ENCODE measurements at regions not wholly inside any gene's neighbourhood (a gene's known extent, or its start where the extent isn't known, plus 50 kb on each side); places are given as distances from the start of the nearest gene placed in this dataset.

GRCh38 chr9:108138516-108138915 lies 648.9 kb upstream of the KLF4 start:
- ATAC-seq (no peak), DNase-seq (no peak)
- Histone ChIP-seq H3K4me3 (no peak overlapping the region), H3K4me1 (peaks cover 16% of the 10 kb centered on the region), H3K36me3 (no peaks in the 10 kb centered on the region), H3K9me3 (no peaks in the 10 kb centered on the region), H3K27me3 (ENCODE audit: low read depth) (no peaks in the 10 kb centered on the region), H3K27ac (no peak overlapping the region)
- intact Hi-C loops (cut with DNase I) = no loop called here
- no peak for TF ChIP-seq CTCF (IDR thresholded peaks at IDR 0.05)

- no peaks in the 10 kb centered on the region for H3K9me3 ChIP-seq
- H3K27me3 ChIP-seq (ENCODE audit: low read depth) = no peaks in the 10 kb centered on the region
- no peak for ATAC-seq
- H3K4me1 ChIP-seq = no peaks in the 10 kb centered on the region
- H3K27ac ChIP-seq = no peak overlapping the region
- no peak for DNase-seq
- intact Hi-C loops (cut with DNase I) = no loop called here
- H3K36me3 ChIP-seq = no peaks in the 10 kb centered on the region
- TF ChIP-seq CTCF (IDR thresholded peaks at IDR 0.05) = no peak
- no peak overlapping the region for H3K4me3 ChIP-seq
These were observed 647.1 kb upstream of the KLF4 start for GRCh38 chr9:108136656-108137055.

- DNase-seq = no peak
- intact Hi-C loops (cut with DNase I) = no loop called here
- Histone ChIP-seq H3K4me1 (no peaks in the 10 kb centered on the region), H3K36me3 (no peaks in the 10 kb centered on the region), H3K27me3 (ENCODE audit: low read depth) (no peaks in the 10 kb centered on the region), H3K4me3 (no peak overlapping the region), H3K9me3 (no peaks in the 10 kb centered on the region), H3K27ac (no peak overlapping the region)
- no peak for ATAC-seq
- no peak for TF ChIP-seq CTCF (IDR thresholded peaks at IDR 0.05)
These were observed 645.0 kb upstream of the KLF4 start for GRCh38 chr9:108134486-108135128.

GRCh38 chr9:108133680-108134079 lies 644.1 kb upstream of the KLF4 start:
- ATAC-seq (no peak), DNase-seq (no peak)
- no peak for TF ChIP-seq CTCF (IDR thresholded peaks at IDR 0.05)
- H3K27ac ChIP-seq = no peak overlapping the region
- no peaks in the 10 kb centered on the region for H3K9me3 ChIP-seq
- no peaks in the 10 kb centered on the region for H3K36me3 ChIP-seq
- no peaks in the 10 kb centered on the region for H3K4me1 ChIP-seq
- no peak overlapping the region for H3K4me3 ChIP-seq
- H3K27me3 ChIP-seq (ENCODE audit: low read depth) = no peaks in the 10 kb centered on the region
- intact Hi-C loops (cut with DNase I) = no loop called here

GRCh38 chr9:108133101-108133500 lies 643.5 kb upstream of the KLF4 start:
- intact Hi-C loops (cut with DNase I) = no loop called here
- no peaks in the 10 kb centered on the region for H3K4me1 ChIP-seq
- no peak for TF ChIP-seq CTCF (IDR thresholded peaks at IDR 0.05)
- H3K36me3 ChIP-seq = no peaks in the 10 kb centered on the region
- ATAC-seq = no peak
- H3K9me3 ChIP-seq = no peaks in the 10 kb centered on the region
- H3K27ac ChIP-seq = no peak overlapping the region
- DNase-seq = no peak
- no peak overlapping the region for H3K4me3 ChIP-seq
- no peaks in the 10 kb centered on the region for H3K27me3 ChIP-seq (ENCODE audit: low read depth)

Measured in lower lobe of right lung (tissue), 2 donors.